B cell (primary cell): ENCODE measurements at regions not wholly inside any gene's neighbourhood (a gene's known extent, or its start where the extent isn't known, plus 50 kb on each side); places are given as distances from the start of the nearest gene placed in this dataset.

ENCODE experiments used
- ATAC-seq: fragments of 200-7000 bp; cut with Tn5 transposase; one replicate; pipeline ENCODE4 v1.10.0; 2021; ENCODE audit warnings: low read depth, mild to moderate bottlenecking, moderate number of reproducible peaks, moderate library complexity
- CTCF ChIA-PET: fragments of 350-600 bp; sonication (Branson Sonifier 250); formaldehyde crosslinking; loops from one replicate; lab custom pipeline; 2021; ENCODE audit warnings: antibody characterized with exemption, inconsistent platforms; lab: Charles Lee
- POLR2A ChIA-PET: fragments of 350-600 bp; sonication (Branson Sonifier 250); formaldehyde crosslinking; loops from one replicate; lab custom pipeline; 2021; ENCODE audit warnings: antibody characterized with exemption; lab: Charles Lee
- DNase-seq: peaks from one replicate; pipeline ENCODE4 v3.0.0; 2013
- H2AFZ ChIP-seq: 2 replicates; pipeline ENCODE4 v1.6.1; 2012; ENCODE audit warnings: mild to moderate bottlenecking, low read depth, low read length; ENCODE audit not compliant: insufficient read depth, poor library complexity, severe bottlenecking
- H3K27ac ChIP-seq, 2 donors: 1 replicate in 1 of 2; 2 replicates in 1 of 2; pipeline ENCODE4 v1.5.1; 2012 to 2013; ENCODE audit warnings: low read length in 2 of 2, mild to moderate bottlenecking in 2 of 2, moderate library complexity in 1 of 2
- H3K27me3 ChIP-seq, 4 experiments: fragments of 200-600 bp in 1 of 4; sonication (generic) in 1 of 4; replicated peaks in 1 of 4; 1 replicate in 2 of 4; 2 replicates in 2 of 4; pipeline versions ENCODE4 v1.6.1 to v1.7.0; 2013 to 2016; ENCODE audit warnings: low read length in 3 of 4, mild to moderate bottlenecking in 2 of 4, mixed read lengths in 1 of 4, moderate library complexity in 1 of 4; ENCODE audit not compliant: insufficient read depth in 4 of 4, control insufficient read depth in 3 of 4; ENCODE audit errors: control extremely low read depth in 1 of 4
- H3K36me3 ChIP-seq, 2 experiments: replicated peaks in 1 of 2; 1 replicate in 1 of 2; 2 replicates in 1 of 2; pipeline versions ENCODE4 v1.6.1 to v1.7.1; 2013; ENCODE audit warnings: low read length in 1 of 2; ENCODE audit not compliant: insufficient read depth in 2 of 2, control insufficient read depth in 1 of 2; ENCODE audit errors: control extremely low read depth in 1 of 2, extremely low read depth in 1 of 2
- H3K4me1 ChIP-seq, 2 donors: fragments of 200-600 bp in 1 of 2; sonication (generic) in 1 of 2; 1 replicate in 1 of 2; 2 replicates in 1 of 2; pipeline versions ENCODE4 v1.5.1 to v1.6.1; 2013 to 2017; ENCODE audit warnings: low read length in 2 of 2; ENCODE audit not compliant: control insufficient read depth in 2 of 2, insufficient read depth in 2 of 2
- H3K4me2 ChIP-seq: replicated peaks from 2 replicates; pipeline ENCODE3; 2012; ENCODE audit warnings: mild to moderate bottlenecking, low read depth, low read length; ENCODE audit not compliant: poor library complexity, severe bottlenecking
- H3K4me3 ChIP-seq, 5 experiments: fragments of 200-600 bp in 1 of 5; sonication (generic) in 1 of 5; 1 replicate in 3 of 5; 2 replicates in 2 of 5; pipeline versions ENCODE4 v1.5.1 to v1.7.0; 2011 to 2016; ENCODE audit warnings: low read length in 4 of 5, mild to moderate bottlenecking in 4 of 5, low read depth in 2 of 5, control low read depth in 1 of 5, moderate library complexity in 1 of 5; ENCODE audit not compliant: insufficient read depth in 1 of 5; ENCODE audit errors: control extremely low read depth in 1 of 5, extremely low read depth in 1 of 5
- H3K79me2 ChIP-seq: fragments of 200-600 bp; sonication (generic); one replicate; pipeline ENCODE4 v1.6.0; 2016; ENCODE audit warnings: low read length; ENCODE audit not compliant: control insufficient read depth, insufficient read depth
- H3K9ac ChIP-seq: fragments of 200-600 bp; sonication (generic); 2 replicates; pipeline ENCODE4 v1.6.1; 2017; ENCODE audit warnings: mild to moderate bottlenecking, low read length, moderate library complexity
- H3K9me3 ChIP-seq, 3 donors: one replicate each; pipeline versions ENCODE4 v1.6.1 to v1.7.1; 2013; ENCODE audit warnings: low read length in 2 of 3; ENCODE audit not compliant: control insufficient read depth in 2 of 3, insufficient read depth in 1 of 3; ENCODE audit errors: control extremely low read depth in 1 of 3
- H4K20me1 ChIP-seq: 2 replicates; pipeline ENCODE4 v1.6.0; 2012; ENCODE audit warnings: mild to moderate bottlenecking, low read length; ENCODE audit not compliant: insufficient read depth, control insufficient read depth, poor library complexity, severe bottlenecking
- H3K27ac Mint-ChIP-seq: one replicate; pipeline ENCODE4 v1.8.0; 2021; ENCODE audit warnings: mixed read lengths
- H3K27me3 Mint-ChIP-seq: one replicate; pipeline ENCODE4 v1.8.0; 2021; ENCODE audit warnings: mixed read lengths
- H3K4me1 Mint-ChIP-seq: one replicate; pipeline ENCODE4 v1.8.0; 2021; ENCODE audit warnings: mixed read lengths
- H3K4me3 Mint-ChIP-seq: one replicate; pipeline ENCODE4 v1.8.0; 2021; ENCODE audit warnings: mixed read lengths
- H3K9me3 Mint-ChIP-seq: one replicate; pipeline ENCODE4 v1.8.0; 2022; ENCODE audit warnings: mixed read lengths; ENCODE audit not compliant: insufficient read depth
- CTCF ChIP-seq: fragments of 200-600 bp; IDR thresholded peaks from one replicate; pipeline ENCODE4 v1.8.0; 2022; ENCODE audit warnings: antibody characterized with exemption, mild to moderate bottlenecking
- EZH2 ChIP-seq: IDR thresholded peaks from 2 replicates; pipeline ENCODE4 v1.6.1; 2012; ENCODE audit warnings: borderline replicate concordance, low read depth, mild to moderate bottlenecking, moderate library complexity, low read length; ENCODE audit not compliant: insufficient read depth, poor library complexity, severe bottlenecking
- WGBS: methylation state at CpG from one replicate; pipeline ENCODE4 v1.1.5; 2013; ENCODE audit warnings: missing lambda C conversion rate; ENCODE audit not compliant: insufficient coverage; 5-methylcytosine and 5-hydroxymethylcytosine counted together
- intact Hi-C: fragments of 100-400 bp; cut with micrococcal nuclease; formaldehyde crosslinking; loops from one replicate; pipeline ENCODE4 v1.10.0; 2022

GRCh38 chr12:13597166-13597565 lies 384.2 kb downstream of the GRIN2B start:
- peaks cover 4% of the 10 kb centered on the region for H3K4me1 Mint-ChIP-seq
- no peaks in the 10 kb centered on the region for H3K9me3 ChIP-seq

GRCh38 chr12:13596714-13597113 lies 384.7 kb downstream of the GRIN2B start:
- Mint-ChIP-seq H3K27ac (no peak overlapping the region), H3K9me3 (no peaks in the 10 kb centered on the region), H3K4me1 (peaks cover 9% of the 10 kb centered on the region), H3K4me3 (no peak overlapping the region), H3K27me3 (no peaks in the 10 kb centered on the region)
- Histone ChIP-seq H2AFZ (no peak overlapping the region), H3K4me2 (no peak overlapping the region), H4K20me1 (no peaks in the 10 kb centered on the region), H3K27me3 (no peaks in the 10 kb centered on the region), H3K27ac (no peak overlapping the region), H3K4me1 (peaks cover 0 to 7% of the 10 kb centered on the region in 2 donors), H3K79me2 (no peaks in the 10 kb centered on the region), H3K36me3 (no peaks in the 10 kb centered on the region), H3K9ac (no peak overlapping the region), H3K4me3 (no peak overlapping the region), H3K9me3 (no peaks in the 10 kb centered on the region)
- ChIA-PET POLR2A (no interaction called here), CTCF (no interaction called here)
- no peak for TF ChIP-seq CTCF
- TF ChIP-seq EZH2 = no peak
- ATAC-seq (no peak), DNase-seq (no peak)
- intact Hi-C loops = no loop called here
- WGBS = 100% methylated on average over 1 of the region's 1 CpG

More at GRCh38 chr12:13597166-13597565, 384.2 kb downstream of the GRIN2B start:
- no peak for DNase-seq
- WGBS = 100% methylated on average over 3 of the region's 4 CpGs
- Histone ChIP-seq H3K9ac (no peak overlapping the region), H3K36me3 (no peaks in the 10 kb centered on the region), H3K4me2 (no peak overlapping the region), H3K4me1 (peaks cover 0 to 4% of the 10 kb centered on the region in 2 donors), H3K27ac (no peak overlapping the region), H3K79me2 (no peaks in the 10 kb centered on the region), H3K27me3 (no peaks in the 10 kb centered on the region), H4K20me1 (no peaks in the 10 kb centered on the region), H2AFZ (no peak overlapping the region), H3K4me3 (no peak overlapping the region)
- Mint-ChIP-seq H3K27me3 (no peaks in the 10 kb centered on the region), H3K9me3 (no peaks in the 10 kb centered on the region), H3K27ac (no peak overlapping the region), H3K4me3 (no peak overlapping the region)
- intact Hi-C loops = no loop called here
- ATAC-seq = no peak
- CTCF ChIA-PET = no interaction called here
- POLR2A ChIA-PET = no interaction called here
- TF ChIP-seq EZH2 (no peak), CTCF (no peak)
